GM12878 (cell line): ENCODE measurements at regions not wholly inside any gene's neighbourhood (a gene's known extent, or its start where the extent isn't known, plus 50 kb on each side); places are given as distances from the start of the nearest gene placed in this dataset.

Source experiments
- ATF2 ChIP-seq: IDR thresholded peaks from 2 replicates; pipeline ENCODE4 v1.6.1; 2012; ENCODE audit warnings: low read length, inconsistent platforms
- DPF2 ChIP-seq: fragments of 450-650 bp; IDR thresholded peaks from 2 replicates; pipeline ENCODE4 v1.6.1; 2017; ENCODE audit warnings: mild to moderate bottlenecking
- ESRRA ChIP-seq: IDR thresholded peaks from 2 replicates; pipeline ENCODE4 v1.6.1; 2012; ENCODE audit warnings: mild to moderate bottlenecking, low read length, improper control_type of control experiment
- IKZF1 ChIP-seq: fragments of 450-650 bp; conservative IDR thresholded peaks from 2 replicates; pipeline ENCODE4 v1.6.1; 2017; ENCODE audit warnings: antibody characterized with exemption, mild to moderate bottlenecking
- SIX5 ChIP-seq: IDR thresholded peaks from 2 replicates; pipeline ENCODE4 v1.6.1; 2011; ENCODE audit warnings: mild to moderate bottlenecking, low read depth, low read length, moderate library complexity; ENCODE audit not compliant: severe bottlenecking
- TBL1XR1 ChIP-seq: IDR thresholded peaks from 2 replicates; pipeline ENCODE4 v1.6.1; 2012; ENCODE audit warnings: low read depth, low read length, improper control_type of control experiment
- TF ChIP-seq, protein P1 (sequence below): fragments of 450-650 bp; conservative IDR thresholded peaks from 2 replicates; pipeline ENCODE4 v1.6.1; 2017; ENCODE audit warnings: mild to moderate bottlenecking, moderate library complexity
- TF ChIP-seq, protein P2 (sequence below): fragments of 450-650 bp; IDR thresholded peaks from 2 replicates; pipeline ENCODE4 v1.6.1; 2018; ENCODE audit warnings: borderline replicate concordance, mild to moderate bottlenecking; ENCODE audit not compliant: partially characterized antibody
- TF ChIP-seq, protein P3 (sequence below): fragments of 150-350 bp; IDR thresholded peaks from 2 replicates; pipeline ENCODE4 v1.6.1; 2014; ENCODE audit warnings: mild to moderate bottlenecking, low read depth, low read length
- TF ChIP-seq, protein P4 (sequence below): fragments of 450-650 bp; IDR thresholded peaks from 2 replicates; pipeline ENCODE4 v1.6.1; 2017; ENCODE audit warnings: mild to moderate bottlenecking, moderate library complexity

- TF ChIP-seq, protein P1, sequence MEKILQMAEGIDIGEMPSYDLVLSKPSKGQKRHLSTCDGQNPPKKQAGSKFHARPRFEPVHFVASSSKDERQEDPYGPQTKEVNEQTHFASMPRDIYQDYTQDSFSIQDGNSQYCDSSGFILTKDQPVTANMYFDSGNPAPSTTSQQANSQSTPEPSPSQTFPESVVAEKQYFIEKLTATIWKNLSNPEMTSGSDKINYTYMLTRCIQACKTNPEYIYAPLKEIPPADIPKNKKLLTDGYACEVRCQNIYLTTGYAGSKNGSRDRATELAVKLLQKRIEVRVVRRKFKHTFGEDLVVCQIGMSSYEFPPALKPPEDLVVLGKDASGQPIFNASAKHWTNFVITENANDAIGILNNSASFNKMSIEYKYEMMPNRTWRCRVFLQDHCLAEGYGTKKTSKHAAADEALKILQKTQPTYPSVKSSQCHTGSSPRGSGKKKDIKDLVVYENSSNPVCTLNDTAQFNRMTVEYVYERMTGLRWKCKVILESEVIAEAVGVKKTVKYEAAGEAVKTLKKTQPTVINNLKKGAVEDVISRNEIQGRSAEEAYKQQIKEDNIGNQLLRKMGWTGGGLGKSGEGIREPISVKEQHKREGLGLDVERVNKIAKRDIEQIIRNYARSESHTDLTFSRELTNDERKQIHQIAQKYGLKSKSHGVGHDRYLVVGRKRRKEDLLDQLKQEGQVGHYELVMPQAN, result no peak
- TF ChIP-seq ESRRA (peak; percentile 71; the same call in 1 of the 2 replicates), DPF2 (no peak), SIX5 (no peak), IKZF1 (peak; percentile 62), ATF2 (no peak), TBL1XR1 (no peak)
- TF ChIP-seq, protein P2, sequence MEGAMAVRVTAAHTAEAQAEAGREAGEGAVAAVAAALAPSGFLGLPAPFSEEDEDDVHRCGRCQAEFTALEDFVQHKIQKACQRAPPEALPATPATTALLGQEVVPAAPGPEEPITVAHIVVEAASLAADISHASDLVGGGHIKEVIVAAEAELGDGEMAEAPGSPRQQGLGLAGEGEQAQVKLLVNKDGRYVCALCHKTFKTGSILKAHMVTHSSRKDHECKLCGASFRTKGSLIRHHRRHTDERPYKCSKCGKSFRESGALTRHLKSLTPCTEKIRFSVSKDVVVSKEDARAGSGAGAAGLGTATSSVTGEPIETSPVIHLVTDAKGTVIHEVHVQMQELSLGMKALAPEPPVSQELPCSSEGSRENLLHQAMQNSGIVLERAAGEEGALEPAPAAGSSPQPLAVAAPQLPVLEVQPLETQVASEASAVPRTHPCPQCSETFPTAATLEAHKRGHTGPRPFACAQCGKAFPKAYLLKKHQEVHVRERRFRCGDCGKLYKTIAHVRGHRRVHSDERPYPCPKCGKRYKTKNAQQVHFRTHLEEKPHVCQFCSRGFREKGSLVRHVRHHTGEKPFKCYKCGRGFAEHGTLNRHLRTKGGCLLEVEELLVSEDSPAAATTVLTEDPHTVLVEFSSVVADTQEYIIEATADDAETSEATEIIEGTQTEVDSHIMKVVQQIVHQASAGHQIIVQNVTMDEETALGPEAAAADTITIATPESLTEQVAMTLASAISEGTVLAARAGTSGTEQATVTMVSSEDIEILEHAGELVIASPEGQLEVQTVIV, result peak; percentile 46
- TF ChIP-seq, protein P3, sequence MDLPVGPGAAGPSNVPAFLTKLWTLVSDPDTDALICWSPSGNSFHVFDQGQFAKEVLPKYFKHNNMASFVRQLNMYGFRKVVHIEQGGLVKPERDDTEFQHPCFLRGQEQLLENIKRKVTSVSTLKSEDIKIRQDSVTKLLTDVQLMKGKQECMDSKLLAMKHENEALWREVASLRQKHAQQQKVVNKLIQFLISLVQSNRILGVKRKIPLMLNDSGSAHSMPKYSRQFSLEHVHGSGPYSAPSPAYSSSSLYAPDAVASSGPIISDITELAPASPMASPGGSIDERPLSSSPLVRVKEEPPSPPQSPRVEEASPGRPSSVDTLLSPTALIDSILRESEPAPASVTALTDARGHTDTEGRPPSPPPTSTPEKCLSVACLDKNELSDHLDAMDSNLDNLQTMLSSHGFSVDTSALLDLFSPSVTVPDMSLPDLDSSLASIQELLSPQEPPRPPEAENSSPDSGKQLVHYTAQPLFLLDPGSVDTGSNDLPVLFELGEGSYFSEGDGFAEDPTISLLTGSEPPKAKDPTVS, result no peak
- TF ChIP-seq, protein P4, sequence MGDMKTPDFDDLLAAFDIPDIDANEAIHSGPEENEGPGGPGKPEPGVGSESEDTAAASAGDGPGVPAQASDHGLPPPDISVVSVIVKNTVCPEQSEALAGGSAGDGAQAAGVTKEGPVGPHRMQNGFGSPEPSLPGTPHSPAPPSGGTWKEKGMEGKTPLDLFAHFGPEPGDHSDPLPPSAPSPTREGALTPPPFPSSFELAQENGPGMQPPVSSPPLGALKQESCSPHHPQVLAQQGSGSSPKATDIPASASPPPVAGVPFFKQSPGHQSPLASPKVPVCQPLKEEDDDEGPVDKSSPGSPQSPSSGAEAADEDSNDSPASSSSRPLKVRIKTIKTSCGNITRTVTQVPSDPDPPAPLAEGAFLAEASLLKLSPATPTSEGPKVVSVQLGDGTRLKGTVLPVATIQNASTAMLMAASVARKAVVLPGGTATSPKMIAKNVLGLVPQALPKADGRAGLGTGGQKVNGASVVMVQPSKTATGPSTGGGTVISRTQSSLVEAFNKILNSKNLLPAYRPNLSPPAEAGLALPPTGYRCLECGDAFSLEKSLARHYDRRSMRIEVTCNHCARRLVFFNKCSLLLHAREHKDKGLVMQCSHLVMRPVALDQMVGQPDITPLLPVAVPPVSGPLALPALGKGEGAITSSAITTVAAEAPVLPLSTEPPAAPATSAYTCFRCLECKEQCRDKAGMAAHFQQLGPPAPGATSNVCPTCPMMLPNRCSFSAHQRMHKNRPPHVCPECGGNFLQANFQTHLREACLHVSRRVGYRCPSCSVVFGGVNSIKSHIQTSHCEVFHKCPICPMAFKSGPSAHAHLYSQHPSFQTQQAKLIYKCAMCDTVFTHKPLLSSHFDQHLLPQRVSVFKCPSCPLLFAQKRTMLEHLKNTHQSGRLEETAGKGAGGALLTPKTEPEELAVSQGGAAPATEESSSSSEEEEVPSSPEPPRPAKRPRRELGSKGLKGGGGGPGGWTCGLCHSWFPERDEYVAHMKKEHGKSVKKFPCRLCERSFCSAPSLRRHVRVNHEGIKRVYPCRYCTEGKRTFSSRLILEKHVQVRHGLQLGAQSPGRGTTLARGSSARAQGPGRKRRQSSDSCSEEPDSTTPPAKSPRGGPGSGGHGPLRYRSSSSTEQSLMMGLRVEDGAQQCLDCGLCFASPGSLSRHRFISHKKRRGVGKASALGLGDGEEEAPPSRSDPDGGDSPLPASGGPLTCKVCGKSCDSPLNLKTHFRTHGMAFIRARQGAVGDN, result peak; percentile 90
Measured at GRCh38 chr10:33743429-33743857, 409.0 kb upstream of the NRP1 start (continued).
